ENCODE measurements at regions not wholly inside any gene's neighbourhood (a gene's known extent, or its start where the extent isn't known, plus 50 kb on each side); places are given as distances from the start of the nearest gene placed in this dataset.

GRCh38 chr12:115001571-115002180, 317.7 kb upstream of the TBX3 start:
- Mint-ChIP-seq H3K27me3 (peaks cover 4% of the 10 kb centered on the region), H3K9me3 (peaks cover 2% of the 10 kb centered on the region), H3K4me3 (no peak overlapping the region), H3K27ac (no peak overlapping the region), H3K4me1 (ENCODE audit: low read depth) (no peaks in the 10 kb centered on the region), H3K36me3 (ENCODE audit: low read depth) (no peaks in the 10 kb centered on the region)
- intact Hi-C loops (cut with micrococcal nuclease): no loop called here
- POLR2A ChIA-PET: no interaction called here
- ATAC-seq (no peak), DNase-seq (no peak)
- CTCF ChIA-PET: no interaction called here
- no peak for TF ChIP-seq CTCF (IDR thresholded peaks at IDR 0.05)

- no peak overlapping the region for H3K27ac Mint-ChIP-seq
- ChIA-PET CTCF (no interaction called here), POLR2A (no interaction called here)
- no peaks in the 10 kb centered on the region for H3K36me3 Mint-ChIP-seq (ENCODE audit: low read depth)
- H3K4me1 Mint-ChIP-seq (ENCODE audit: low read depth): no peaks in the 10 kb centered on the region
- H3K4me3 Mint-ChIP-seq: no peak overlapping the region
- H3K27me3 Mint-ChIP-seq: peaks cover 4% of the 10 kb centered on the region
- intact Hi-C loops (cut with micrococcal nuclease): no loop called here
- peaks cover 2% of the 10 kb centered on the region for H3K9me3 Mint-ChIP-seq
- ATAC-seq (no peak), DNase-seq (no peak)
- no peak for TF ChIP-seq CTCF (IDR thresholded peaks at IDR 0.05)
Measured at GRCh38 chr12:115000038-115000437, 316.1 kb upstream of the TBX3 start.

GRCh38 chr12:114998750-114999128, 314.8 kb upstream of the TBX3 start:
- peaks cover 6% of the 10 kb centered on the region for H3K9me3 Mint-ChIP-seq
- ChIA-PET POLR2A (no interaction called here), CTCF (no interaction called here)
- ATAC-seq (no peak), DNase-seq (no peak)
- H3K4me1 Mint-ChIP-seq (ENCODE audit: low read depth): no peaks in the 10 kb centered on the region
- intact Hi-C loops (cut with micrococcal nuclease): no loop called here
- TF ChIP-seq CTCF (IDR thresholded peaks at IDR 0.05): no peak
- H3K36me3 Mint-ChIP-seq (ENCODE audit: low read depth): no peaks in the 10 kb centered on the region
- peaks cover 4% of the 10 kb centered on the region for H3K27me3 Mint-ChIP-seq
- no peak overlapping the region for H3K4me3 Mint-ChIP-seq
- no peak overlapping the region for H3K27ac Mint-ChIP-seq

GRCh38 chr12:114998118-114998749, 314.3 kb upstream of the TBX3 start:
- ATAC-seq (no peak), DNase-seq (no peak)
- Mint-ChIP-seq H3K27me3 (peaks cover 4% of the 10 kb centered on the region), H3K9me3 (peaks cover 6% of the 10 kb centered on the region), H3K36me3 (ENCODE audit: low read depth) (no peaks in the 10 kb centered on the region), H3K4me3 (no peak overlapping the region), H3K27ac (no peak overlapping the region), H3K4me1 (ENCODE audit: low read depth) (no peaks in the 10 kb centered on the region)
- TF ChIP-seq CTCF (IDR thresholded peaks at IDR 0.05): no peak
- POLR2A ChIA-PET: no interaction called here
- intact Hi-C loops (cut with micrococcal nuclease): no loop called here
- CTCF ChIA-PET: no interaction called here

- Mint-ChIP-seq H3K4me1 (ENCODE audit: low read depth) (no peaks in the 10 kb centered on the region), H3K9me3 (peaks cover 6% of the 10 kb centered on the region), H3K4me3 (no peak overlapping the region), H3K27me3 (no peaks in the 10 kb centered on the region), H3K27ac (no peak overlapping the region), H3K36me3 (ENCODE audit: low read depth) (no peaks in the 10 kb centered on the region)
- CTCF ChIA-PET: no interaction called here
- POLR2A ChIA-PET: no interaction called here
- no peak for ATAC-seq
- intact Hi-C loops (cut with micrococcal nuclease): no loop called here
- no peak for DNase-seq
- no peak for TF ChIP-seq CTCF (IDR thresholded peaks at IDR 0.05)
Measured at GRCh38 chr12:114996382-114996781, 312.4 kb upstream of the TBX3 start.

Measured in activated CD8-positive, alpha-beta T cell treated with anti-CD3 and anti-CD28 coated beads for 36 hours (primary cell).